Breast epithelium (tissue), 4 donors: ENCODE measurements at regions not wholly inside any gene's neighbourhood (a gene's known extent, or its start where the extent isn't known, plus 50 kb on each side); places are given as distances from the start of the nearest gene placed in this dataset.

Source experiments
- DNase-seq, 2 donors: peaks; one replicate each; pipeline ENCODE4 v3.0.0-alpha.2; 2019; ENCODE audit warnings: low spot score in 2 of 2
- H3K27ac ChIP-seq, 2 donors: fragments of 200-600 bp; sonication (generic) in 1 of 2; one replicate each; pipeline ENCODE4 v1.5.1; 2016 to 2019; ENCODE audit warnings: mild to moderate bottlenecking in 1 of 2
- H3K27me3 ChIP-seq, 2 donors: fragments of 200-600 bp; sonication (generic) in 1 of 2; one replicate each; pipeline versions ENCODE4 v1.5.1 to v1.6.0; 2017 to 2019; ENCODE audit warnings: control low read depth in 1 of 2, mild to moderate bottlenecking in 1 of 2
- H3K36me3 ChIP-seq: fragments of 200-600 bp; one replicate; pipeline ENCODE4 v1.5.1; 2019
- H3K4me1 ChIP-seq, 2 donors: fragments of 200-600 bp; sonication (generic); one replicate each; pipeline ENCODE4 v1.5.1; 2016 to 2019; ENCODE audit warnings: control low read depth in 1 of 2
- H3K4me3 ChIP-seq, 3 donors: fragments of 200-600 bp; sonication (generic); 1 replicate in 2 of 3; 2 replicates in 1 of 3; pipeline ENCODE4 v1.5.1; 2016 to 2019; ENCODE audit warnings: mild to moderate bottlenecking in 3 of 3, moderate library complexity in 2 of 3
- H3K9me3 ChIP-seq, 2 donors: fragments of 200-600 bp; sonication (generic) in 1 of 2; one replicate each; pipeline ENCODE4 v1.5.1; 2016 to 2019; ENCODE audit warnings: control low read depth in 1 of 2
- CTCF ChIP-seq, 3 donors: fragments of 450-650 bp; IDR thresholded peaks; one replicate each; pipeline ENCODE4 v1.5.1; 2016 to 2017; ENCODE audit warnings: antibody characterized with exemption in 3 of 3, mild to moderate bottlenecking in 3 of 3, moderate library complexity in 3 of 3
- POLR2A ChIP-seq: fragments of 450-650 bp; IDR thresholded peaks from one replicate; pipeline ENCODE4 v1.6.1; 2016; ENCODE audit warnings: antibody characterized with exemption, mild to moderate bottlenecking, moderate library complexity
- POLR2AphosphoS5 ChIP-seq, 3 donors: sonication (generic); formaldehyde crosslinking; IDR thresholded peaks; one replicate each; pipeline ENCODE4 v1.6.1; 2017; ENCODE audit warnings: antibody characterized with exemption in 3 of 3
- intact Hi-C: fragments of 100-400 bp; cut with DNase I; formaldehyde crosslinking; loops from one replicate; pipeline ENCODE4 v1.15.1; 2023; ENCODE audit warnings: low total_unique reads

- intact Hi-C loops, result loop anchor here (5.0 kb wide), 1 partner anchor 113 kb away; no protein-coding TSS in a partner anchor
- Histone ChIP-seq H3K27ac (no peak overlapping the region), H3K4me1 (no peaks in the 10 kb centered on the region), H3K36me3 (no peaks in the 10 kb centered on the region), H3K9me3 (no peaks in the 10 kb centered on the region), H3K27me3 (no peaks in the 10 kb centered on the region), H3K4me3 (no peak overlapping the region)
- no peak for DNase-seq
- TF ChIP-seq POLR2A (no peak), POLR2AphosphoS5 (IDR thresholded peaks at IDR 0.05) (no peak), CTCF (IDR thresholded peaks at IDR 0.05) (no peak)
Measured at GRCh38 chr12:67414011-67414715, 145.0 kb downstream of the CAND1 start.

GRCh38 chr12:67415473-67415872 lies 146.3 kb downstream of the CAND1 start:
- DNase-seq, result no peak
- Histone ChIP-seq H3K4me3 (no peak overlapping the region), H3K27ac (no peak overlapping the region), H3K27me3 (no peaks in the 10 kb centered on the region), H3K4me1 (no peaks in the 10 kb centered on the region), H3K36me3 (no peaks in the 10 kb centered on the region), H3K9me3 (no peaks in the 10 kb centered on the region)
- intact Hi-C loops, result no loop called here
- TF ChIP-seq CTCF (IDR thresholded peaks at IDR 0.05) (peak in 1 of 3 donors; percentile 26), POLR2AphosphoS5 (IDR thresholded peaks at IDR 0.05) (no peak), POLR2A (no peak)

- Histone ChIP-seq H3K27ac (no peak overlapping the region), H3K4me1 (no peaks in the 10 kb centered on the region), H3K4me3 (no peak overlapping the region), H3K36me3 (no peaks in the 10 kb centered on the region), H3K27me3 (no peaks in the 10 kb centered on the region), H3K9me3 (no peaks in the 10 kb centered on the region)
- DNase-seq, result no peak
- TF ChIP-seq POLR2A (no peak), CTCF (IDR thresholded peaks at IDR 0.05) (no peak), POLR2AphosphoS5 (IDR thresholded peaks at IDR 0.05) (no peak)
- intact Hi-C loops, result no loop called here
Measured at GRCh38 chr12:67419810-67420209, 150.7 kb downstream of the CAND1 start.

GRCh38 chr12:67420506-67420905 lies 151.3 kb downstream of the CAND1 start:
- no peak for DNase-seq
- no peaks in the 10 kb centered on the region for H3K36me3 ChIP-seq
- H3K4me3 ChIP-seq, result no peak overlapping the region
- no peaks in the 10 kb centered on the region for H3K27me3 ChIP-seq
- H3K4me1 ChIP-seq, result no peaks in the 10 kb centered on the region
- intact Hi-C loops, result no loop called here
- H3K27ac ChIP-seq, result no peak overlapping the region
- no peaks in the 10 kb centered on the region for H3K9me3 ChIP-seq
- no peak for TF ChIP-seq POLR2A
- TF ChIP-seq POLR2AphosphoS5 (IDR thresholded peaks at IDR 0.05), result no peak
- TF ChIP-seq CTCF (IDR thresholded peaks at IDR 0.05), result no peak

GRCh38 chr12:67422081-67422480 lies 152.9 kb downstream of the CAND1 start:
- Histone ChIP-seq H3K4me1 (no peaks in the 10 kb centered on the region), H3K27ac (no peak overlapping the region), H3K36me3 (no peaks in the 10 kb centered on the region), H3K27me3 (no peaks in the 10 kb centered on the region), H3K4me3 (no peak overlapping the region), H3K9me3 (no peaks in the 10 kb centered on the region)
- TF ChIP-seq POLR2AphosphoS5 (IDR thresholded peaks at IDR 0.05) (no peak), POLR2A (no peak), CTCF (IDR thresholded peaks at IDR 0.05) (no peak)
- intact Hi-C loops, result no loop called here
- no peak for DNase-seq
